Activated effector memory CD4-positive, alpha-beta T cell treated with Interleukin-2 at 50 U/mL for 16 hours (primary cell): ENCODE measurements at regions not wholly inside any gene's neighbourhood (a gene's known extent, or its start where the extent isn't known, plus 50 kb on each side); places are given as distances from the start of the nearest gene placed in this dataset.

Source experiments
- DNase-seq: peaks from one replicate; pipeline ENCODE4 v3.0.0-alpha.2; 2020

DNA sequence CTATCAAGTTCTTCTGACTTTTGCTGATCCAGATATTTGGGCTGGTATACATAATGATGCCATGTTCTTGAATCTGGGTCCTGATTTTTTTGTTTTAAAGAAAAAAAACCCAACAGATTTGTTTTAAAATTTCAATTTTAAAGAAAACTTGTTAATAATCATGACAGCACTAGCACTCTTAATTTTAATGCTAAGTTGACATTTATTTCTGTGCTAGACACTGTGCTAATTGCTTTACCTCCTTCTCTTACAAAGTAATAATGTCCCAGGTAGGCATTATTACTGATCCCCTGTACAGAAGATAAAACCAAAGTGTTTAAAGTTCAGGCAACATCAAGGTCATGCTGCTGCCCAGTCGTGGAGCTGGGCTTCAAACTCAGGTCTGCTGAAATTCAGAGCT is 101.9 kb downstream of the ZNF608 start:
- DNase-seq, result no peak

- no peak for DNase-seq
Measured at GRCh38 chr5:124644138-124644537, 102.3 kb downstream of the ZNF608 start.

DNA sequence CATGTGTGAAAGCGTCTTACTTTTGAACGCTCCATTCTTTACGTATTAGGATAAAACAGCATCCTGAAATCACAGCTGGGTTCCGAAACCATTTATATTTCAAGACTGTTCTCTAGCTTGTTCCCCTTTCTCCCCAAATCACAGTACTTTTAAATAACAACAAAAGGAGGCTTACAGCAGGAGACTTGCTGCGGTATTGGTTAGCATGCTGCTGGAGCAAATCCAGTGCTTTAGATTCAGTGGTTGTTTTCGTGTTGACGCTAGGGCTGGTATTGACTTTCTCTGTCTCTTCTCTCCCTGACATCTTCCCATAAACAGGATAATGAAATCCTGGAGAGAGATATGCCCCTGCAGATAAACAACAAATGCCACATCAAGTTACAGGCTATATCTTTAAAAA is 103.1 kb downstream of the ZNF608 start:
- no peak for DNase-seq

- DNase-seq, result no peak
Measured at GRCh38 chr5:124642151-124642550, 104.3 kb downstream of the ZNF608 start.

GRCh38 chr5:124641154-124641792 is 105.2 kb downstream of the ZNF608 start:
- no peak for DNase-seq

DNA sequence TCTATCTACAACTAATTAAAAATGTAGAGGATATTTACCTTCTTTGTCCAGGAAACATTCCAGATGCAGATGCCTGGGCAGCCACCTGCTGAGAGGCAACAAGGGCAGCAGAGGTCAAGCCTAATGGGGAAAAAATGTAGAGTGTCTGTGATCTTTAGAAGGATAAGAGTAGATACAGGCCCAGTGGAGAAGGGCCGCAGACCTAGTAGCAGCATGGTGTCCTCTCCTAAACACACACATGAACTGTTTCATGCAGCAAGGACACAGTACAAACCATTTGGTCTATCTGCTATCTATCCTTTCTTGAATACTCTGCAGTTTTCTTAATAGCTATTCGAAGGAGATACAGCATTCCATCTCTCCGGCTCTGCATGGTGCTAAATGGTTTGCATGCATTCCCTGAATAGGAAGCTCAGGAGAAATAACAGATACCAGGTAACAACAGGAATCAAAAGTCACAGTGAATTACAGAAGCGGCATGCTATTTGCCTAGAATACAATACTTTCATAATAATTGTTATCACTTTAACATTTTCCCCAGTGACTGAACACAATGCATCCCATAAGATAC is 107.3 kb downstream of the ZNF608 start:
- no peak for DNase-seq

DNA sequence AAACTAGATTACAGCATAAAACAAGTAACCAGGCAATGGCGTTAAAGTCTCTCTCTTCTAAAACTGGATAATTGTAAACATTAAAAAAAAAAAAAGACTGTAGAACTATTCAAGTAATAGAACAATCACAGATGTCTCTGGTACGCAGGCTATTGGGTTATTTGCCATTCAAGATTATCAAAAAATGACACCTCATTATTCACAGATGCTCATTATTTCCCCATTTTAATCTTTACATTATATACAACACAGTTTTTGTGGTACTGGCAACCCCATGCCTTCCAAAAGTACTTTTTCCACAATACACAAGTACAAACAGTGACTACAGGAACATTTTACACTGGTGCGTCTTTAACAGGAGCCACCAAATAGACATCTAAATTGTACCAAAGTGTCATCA is 109.4 kb downstream of the ZNF608 start:
- no peak for DNase-seq

DNA sequence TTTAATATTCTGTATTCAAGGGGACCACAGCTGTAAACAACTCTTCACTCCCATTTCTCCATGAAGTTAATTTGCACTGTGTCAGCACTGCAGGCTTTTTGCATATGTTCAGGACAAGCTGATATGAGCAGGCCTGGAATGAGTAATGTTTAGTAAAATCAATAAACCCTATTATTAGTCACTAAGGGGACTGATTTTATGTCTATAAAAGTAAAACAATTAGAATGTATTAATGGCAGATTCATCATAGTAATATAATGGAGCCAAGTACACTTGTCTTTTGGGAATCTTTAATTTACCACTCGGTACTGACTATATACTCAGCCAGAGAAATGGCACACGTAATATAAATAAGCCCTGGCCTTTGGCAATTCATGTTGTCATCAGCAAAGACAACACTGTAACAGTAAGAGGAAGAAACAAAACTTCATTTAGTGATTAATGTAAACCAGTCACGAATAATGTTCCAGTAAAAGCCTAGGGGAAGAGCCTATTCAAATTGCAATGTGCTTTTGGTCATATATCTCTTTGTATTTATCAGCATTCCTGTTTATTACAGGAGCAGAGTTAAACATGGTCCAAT is 111.6 kb downstream of the ZNF608 start:
- no peak for DNase-seq

DNA sequence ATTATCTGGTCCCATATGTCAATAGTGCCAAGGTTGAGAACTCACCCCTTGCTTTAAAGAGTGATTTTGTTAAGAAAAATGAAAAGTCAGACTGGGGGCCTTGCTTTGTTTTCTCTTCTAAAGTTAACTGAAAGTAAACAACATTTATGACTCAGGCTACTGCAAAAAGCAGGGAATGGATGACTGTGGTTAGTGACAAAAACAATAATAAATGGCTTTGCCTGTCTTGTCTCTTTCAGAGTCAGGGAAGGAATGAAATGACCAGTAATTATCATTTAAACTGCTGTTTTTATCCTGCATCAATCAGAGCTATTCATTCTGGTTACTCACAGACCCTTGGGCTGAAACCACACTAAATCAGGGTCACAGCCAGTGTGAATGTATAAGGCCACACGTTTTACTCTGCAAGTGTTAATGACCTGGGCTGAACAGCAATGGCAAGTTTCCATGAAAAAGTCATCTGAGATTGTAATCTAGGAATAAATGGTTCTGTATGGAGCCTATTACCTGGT is 112.2 kb downstream of the ZNF608 start:
- DNase-seq, result no peak

GRCh38 chr5:124633209-124633608 is 113.2 kb downstream of the ZNF608 start:
- no peak for DNase-seq

DNA sequence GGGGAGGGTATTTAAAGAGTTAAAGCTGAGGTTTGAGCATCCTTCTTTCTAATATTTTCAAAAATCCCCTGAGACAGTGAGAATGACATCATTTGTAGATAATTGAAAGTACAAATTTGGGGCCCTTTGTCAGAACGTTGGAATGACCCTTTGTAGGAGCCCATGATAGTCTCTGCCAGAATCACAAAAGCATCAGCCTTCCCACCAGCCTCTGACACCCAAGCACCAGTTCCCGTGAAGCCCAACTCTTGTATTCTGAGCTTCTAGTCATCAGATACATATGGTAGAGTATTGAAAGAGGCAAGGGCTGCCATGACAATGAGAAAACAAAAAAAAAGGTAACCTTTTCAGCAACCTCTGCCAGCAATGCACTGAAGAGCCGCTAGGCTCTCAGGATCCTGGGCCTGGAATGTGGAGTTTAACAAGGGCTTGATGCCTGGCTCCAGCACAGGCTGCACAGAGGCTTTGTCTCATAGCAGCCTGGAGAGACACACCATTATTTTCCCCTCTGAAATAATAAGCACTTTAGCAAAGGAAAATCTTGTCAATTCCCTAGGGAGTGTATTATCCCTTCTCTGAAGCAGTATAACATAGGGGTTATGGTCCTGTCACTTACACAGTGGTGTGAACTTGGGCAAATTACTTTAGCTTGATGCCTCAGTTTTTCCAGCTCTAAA is 114.4 kb downstream of the ZNF608 start:
- DNase-seq, result no peak

- DNase-seq, result no peak
Measured at GRCh38 chr5:124630767-124631704, 115.4 kb downstream of the ZNF608 start.

- no peak for DNase-seq
Measured at GRCh38 chr5:124628721-124629596, 117.5 kb downstream of the ZNF608 start.

- DNase-seq, result no peak
Measured at GRCh38 chr5:124627815-124628595, 118.4 kb downstream of the ZNF608 start.

GRCh38 chr5:124626053-124626452 is 120.4 kb downstream of the ZNF608 start:
- DNase-seq, result no peak

- DNase-seq, result no peak
Measured at GRCh38 chr5:124623265-124623664, 123.2 kb downstream of the ZNF608 start.

- no peak for DNase-seq
Measured at GRCh38 chr5:124622851-124623250, 123.6 kb downstream of the ZNF608 start.

DNA sequence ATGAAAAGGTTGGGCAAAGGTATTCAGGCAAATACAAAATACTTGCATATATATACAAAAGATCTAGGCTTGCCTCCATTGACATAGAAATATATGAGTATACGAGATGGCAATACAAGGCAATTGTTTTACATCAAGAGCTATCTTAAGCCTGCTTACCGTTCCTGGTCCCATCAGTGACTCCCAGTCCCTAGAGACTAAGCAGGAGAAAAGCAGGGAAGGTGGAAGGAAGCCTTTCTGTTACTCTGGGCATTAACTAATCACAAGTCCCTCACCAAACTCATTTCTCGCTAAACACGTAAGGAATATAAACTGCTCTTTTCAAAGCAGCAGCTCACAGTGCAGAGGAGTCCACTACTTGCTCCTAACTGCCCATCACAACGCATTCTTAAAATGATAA is 125.2 kb downstream of the ZNF608 start:
- DNase-seq, result no peak

- no peak for DNase-seq
Measured at GRCh38 chr5:124620743-124621142, 125.7 kb downstream of the ZNF608 start.

DNA sequence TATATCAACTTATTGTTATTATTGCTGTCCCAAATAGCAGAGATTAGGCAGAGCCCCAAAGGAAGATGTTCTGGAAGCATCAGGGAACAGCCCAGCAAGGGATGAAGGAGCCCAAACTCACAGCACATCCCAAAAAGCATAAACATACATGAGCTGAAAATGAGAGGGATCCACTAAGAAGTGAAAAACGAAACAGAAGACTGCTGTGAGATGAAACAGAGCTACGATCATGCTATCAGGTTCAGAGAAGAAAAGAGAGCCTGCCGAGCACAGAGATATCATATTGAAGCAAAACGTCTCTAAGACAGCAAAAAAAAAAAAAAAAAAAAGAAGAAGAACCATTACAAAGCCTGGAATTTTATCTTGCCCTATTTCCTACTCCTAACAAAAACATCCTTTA is 127.3 kb downstream of the ZNF608 start:
- DNase-seq, result no peak

DNA sequence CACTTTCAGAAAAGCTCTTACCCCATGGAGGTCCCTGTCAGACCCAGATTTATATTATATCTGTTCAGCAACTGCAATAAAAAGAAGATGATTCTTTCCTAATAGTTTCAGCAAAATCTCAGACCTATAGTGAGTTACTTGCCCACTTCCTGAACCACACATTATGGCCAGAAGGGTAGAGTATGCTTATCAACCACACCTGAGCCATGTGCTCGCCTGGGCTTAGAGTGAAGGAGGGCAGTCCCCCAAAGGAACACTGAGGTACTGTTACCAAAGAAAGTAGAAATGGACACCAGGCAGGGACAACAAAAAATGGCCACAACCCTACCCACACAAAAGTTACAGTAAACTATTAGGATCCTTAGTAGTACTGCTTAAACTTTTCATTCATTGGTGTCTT is 128.7 kb downstream of the ZNF608 start:
- DNase-seq, result no peak
